Posterior vena cava (tissue), 2 donors: ENCODE measurements at regions not wholly inside any gene's neighbourhood (a gene's known extent, or its start where the extent isn't known, plus 50 kb on each side); places are given as distances from the start of the nearest gene placed in this dataset.

Source experiments
- DNase-seq: peaks from one replicate; pipeline ENCODE4 v3.0.0-alpha.2; 2020; ENCODE audit warnings: low spot score
- intact Hi-C, 2 donors: fragments of 100-400 bp; cut with DNase I; formaldehyde crosslinking; loops; one replicate each; pipeline versions ENCODE4 v1.14.1 to v1.14.2; 2022 to 2023
- donor health status: DM: yes; HTN: yes; CAD: no.
- donor health status: DM: yes; HTN: yes; CAD: no.

- intact Hi-C loops = no loop called here
- DNase-seq = no peak
Measured at GRCh38 chr1:235012436-235013210, 116.0 kb downstream of the TOMM20 start.

DNA sequence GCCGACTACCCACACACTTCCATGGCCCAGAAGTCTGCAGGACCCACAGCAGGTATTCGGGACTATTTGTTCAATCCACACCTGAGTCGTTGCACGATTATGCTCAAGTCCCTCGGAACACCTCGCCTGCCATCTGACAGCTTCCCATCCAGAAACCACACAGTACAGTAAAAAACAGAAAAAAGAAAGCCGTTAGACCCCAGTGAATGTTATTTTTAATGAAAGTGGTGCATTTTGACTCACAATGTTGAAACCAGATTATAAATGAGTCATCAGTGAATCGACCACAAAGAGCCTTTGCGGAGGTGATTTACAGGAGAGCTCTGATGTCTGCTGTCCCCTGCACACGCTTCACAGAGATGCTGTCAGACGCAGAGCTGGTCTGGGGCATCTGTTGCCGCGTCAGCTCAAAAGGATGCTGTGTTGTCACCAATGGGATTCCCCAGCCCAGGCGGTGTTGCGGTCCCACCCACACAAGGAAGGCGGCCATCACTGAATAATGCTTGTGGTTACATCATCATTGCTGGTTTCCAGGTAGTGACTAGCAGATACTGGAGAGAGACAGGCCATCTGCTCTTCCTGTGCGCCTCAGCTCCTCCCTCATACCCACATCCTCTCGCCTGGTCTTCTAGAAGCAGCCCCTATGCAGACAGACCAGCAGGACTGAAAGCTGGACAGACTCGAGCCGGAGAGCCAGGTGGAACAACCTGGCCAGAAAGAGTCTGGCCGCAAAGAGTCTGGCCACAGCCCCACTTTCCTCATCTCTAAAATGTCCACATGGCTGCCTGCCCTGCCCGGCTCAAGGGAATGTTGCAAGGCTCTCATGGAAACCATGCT lies 116.8 kb downstream of the TOMM20 start:
- peak; percentile 85 for DNase-seq
- intact Hi-C loops = no loop called here

DNA sequence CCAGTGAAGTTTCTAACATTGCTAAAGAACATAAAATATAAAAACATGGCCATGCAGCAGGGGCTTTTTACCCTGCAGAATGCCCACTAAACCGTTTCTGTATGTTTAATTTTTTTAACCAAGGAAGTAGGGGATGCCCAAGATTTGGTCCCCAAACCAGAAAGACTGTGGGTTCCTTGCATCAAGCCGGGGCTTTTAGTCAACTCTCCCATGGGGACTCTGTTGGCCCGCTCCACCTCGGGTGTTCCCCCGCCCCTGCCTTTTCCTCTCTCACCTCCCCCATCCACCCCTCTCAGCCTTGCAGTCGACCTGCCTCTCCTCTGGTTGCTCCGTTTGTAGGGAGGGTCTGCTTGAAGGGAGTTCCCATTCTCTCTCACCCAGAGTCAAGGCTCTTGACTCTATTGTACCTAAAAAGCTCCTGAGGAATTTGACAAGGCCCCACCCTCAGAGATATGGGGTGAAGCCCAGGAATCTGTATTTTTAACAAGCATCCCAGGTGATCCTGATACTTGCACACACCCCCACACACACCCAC lies 117.5 kb downstream of the TOMM20 start:
- no peak for DNase-seq
- intact Hi-C loops = no loop called here

GRCh38 chr1:235009561-235010306 lies 118.9 kb downstream of the TOMM20 start:
- DNase-seq = no peak
- intact Hi-C loops = no loop called here

DNA sequence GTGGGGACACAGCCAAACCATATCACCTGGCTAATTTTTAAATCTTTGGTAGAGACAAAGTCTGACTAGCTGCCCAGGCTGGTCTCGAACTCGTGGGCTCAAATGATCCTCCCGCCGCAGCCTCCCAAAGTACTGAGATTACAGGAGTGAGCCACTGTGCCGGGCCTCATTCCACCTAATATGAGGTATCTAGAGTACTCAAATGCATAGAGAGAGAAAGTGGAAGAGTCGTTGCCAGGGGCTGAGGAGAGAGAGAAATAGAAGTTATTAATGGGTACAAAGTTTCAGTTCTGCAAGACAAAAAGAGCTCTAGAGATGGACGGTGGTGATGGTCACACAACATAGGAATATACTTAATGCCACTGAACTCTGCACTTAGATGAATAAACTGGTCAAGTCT lies 119.6 kb downstream of the TOMM20 start:
- no peak for DNase-seq
- intact Hi-C loops = no loop called here

DNA sequence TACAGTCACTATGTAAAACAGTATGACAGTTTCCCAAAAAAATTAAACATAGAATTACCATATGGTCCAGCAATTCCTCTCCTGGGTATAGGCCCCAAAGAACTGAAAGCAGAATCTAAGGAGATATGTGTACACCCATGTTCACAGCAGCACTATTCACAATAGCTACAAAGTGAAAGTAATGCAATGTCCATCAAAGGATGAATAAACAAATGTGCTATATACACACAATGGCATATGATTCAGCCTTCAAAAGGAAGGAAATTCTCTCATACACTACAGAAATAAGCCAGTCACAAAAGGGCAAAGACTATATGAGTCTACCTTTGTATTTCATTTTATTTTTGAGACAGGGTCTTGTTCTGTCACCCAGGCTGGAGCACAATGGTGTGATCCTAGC lies 120.4 kb downstream of the TOMM20 start:
- intact Hi-C loops = no loop called here
- no peak for DNase-seq

DNA sequence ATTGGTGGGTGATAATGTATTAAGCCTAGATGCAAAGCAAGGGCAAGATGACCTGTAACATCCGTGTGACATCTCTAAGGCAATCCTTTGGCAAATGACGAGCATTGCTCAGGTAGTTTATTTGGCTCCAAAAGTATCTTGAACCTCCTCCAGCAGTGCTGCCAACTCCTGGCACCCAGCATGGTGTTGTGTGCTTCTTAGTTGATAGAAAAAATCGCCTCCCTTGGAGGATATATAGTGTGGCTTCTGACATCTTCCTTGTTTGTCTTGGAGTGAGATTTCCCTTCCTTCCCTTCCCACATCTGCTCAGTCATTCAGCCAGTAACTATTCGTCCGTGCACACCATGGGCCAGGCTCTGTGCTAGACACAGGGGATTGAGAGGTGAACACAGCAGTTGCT lies 121.8 kb downstream of the TOMM20 start:
- DNase-seq = no peak
- intact Hi-C loops = no loop called here

GRCh38 chr1:235006132-235006721 lies 122.4 kb downstream of the TOMM20 start:
- intact Hi-C loops = no loop called here
- no peak for DNase-seq

DNA sequence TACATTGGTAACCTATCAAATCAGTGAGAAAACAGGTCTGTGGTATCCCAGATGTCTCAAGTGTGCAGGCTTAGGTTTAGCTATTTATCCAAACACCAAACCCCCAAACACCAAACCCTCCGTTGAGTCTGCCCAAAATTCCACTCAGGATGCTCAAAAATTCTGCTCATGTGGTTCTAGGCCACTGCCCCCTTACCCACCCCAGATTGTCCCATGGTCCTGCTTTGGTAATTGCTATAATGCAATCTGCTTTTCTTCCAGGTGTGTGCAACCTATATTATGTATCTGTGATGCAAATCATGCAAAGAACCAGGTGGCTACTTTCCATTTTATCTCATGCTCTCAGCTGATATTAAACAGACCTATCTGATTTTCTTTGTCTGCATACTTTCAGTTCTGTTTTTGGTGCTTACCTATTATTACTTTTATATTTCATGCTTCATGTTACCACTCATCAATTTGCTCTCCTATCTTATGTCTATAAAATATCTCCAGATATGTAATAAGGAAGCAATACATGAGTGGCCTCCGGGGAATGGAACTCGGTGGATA lies 123.7 kb downstream of the TOMM20 start:
- DNase-seq = no peak
- intact Hi-C loops = loop anchor here in 1 of 2 donors (2.0 kb wide), 1 partner anchor 36 kb away; no protein-coding TSS in a partner anchor

- DNase-seq = no peak
Measured at GRCh38 chr1:235004276-235004675, 124.4 kb downstream of the TOMM20 start.

DNA sequence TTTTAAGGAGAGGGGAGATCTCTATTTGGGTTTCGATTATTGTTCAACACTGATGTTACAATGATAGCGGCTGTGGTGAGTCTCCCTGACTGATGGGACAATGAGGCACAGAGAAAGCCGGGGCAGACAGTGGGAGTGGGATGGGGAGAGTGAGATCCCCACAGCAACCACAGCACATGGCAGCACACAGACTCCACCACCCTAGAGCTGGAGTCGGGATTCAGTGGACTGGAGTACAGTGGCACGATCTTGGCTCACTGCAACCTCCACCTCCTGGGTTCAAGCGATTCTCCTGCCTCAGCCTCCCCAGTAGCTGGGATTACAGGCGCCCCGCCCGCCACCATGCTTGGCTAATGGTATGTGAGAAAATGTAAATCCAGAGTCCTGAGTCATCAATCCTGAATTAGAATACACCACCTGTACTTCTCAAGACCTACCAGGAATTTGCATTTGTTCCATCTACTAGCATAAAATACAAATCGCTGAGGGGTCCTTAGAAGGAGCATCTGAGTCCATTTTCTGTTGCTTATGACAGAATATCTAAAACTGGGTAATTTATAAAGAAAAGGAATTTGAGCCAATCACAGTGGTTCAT lies 125.8 kb downstream of the TOMM20 start:
- intact Hi-C loops = no loop called here
- DNase-seq = no peak

More at GRCh38 chr1:235004276-235004675, 124.4 kb downstream of the TOMM20 start:
- intact Hi-C loops = loop anchor here in 1 of 2 donors (2.0 kb wide), 1 partner anchor 37 kb away; no protein-coding TSS in a partner anchor

DNA sequence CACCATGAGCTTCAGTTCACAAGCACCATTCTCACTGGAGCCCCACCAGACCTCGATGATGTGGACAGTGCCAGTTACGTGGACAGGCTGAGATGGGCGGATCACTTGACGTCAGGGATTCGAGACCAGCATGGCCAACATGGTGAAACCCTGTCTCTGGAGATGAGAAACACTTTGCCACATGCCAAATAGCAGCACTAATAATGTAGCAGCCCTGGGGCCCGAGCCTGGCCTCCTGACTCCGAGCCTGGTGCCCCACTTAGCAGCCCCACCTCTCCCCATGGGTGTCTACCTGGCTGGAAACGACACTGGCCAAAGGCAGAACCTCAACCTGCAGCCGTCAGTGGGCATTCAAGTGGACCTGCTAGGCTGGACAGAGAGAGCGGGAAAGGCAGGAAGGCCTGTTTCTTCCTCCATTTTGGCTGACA lies 129.1 kb downstream of the TOMM20 start:
- DNase-seq = no peak
- intact Hi-C loops = loop anchor here (5.0 to 10.0 kb wide), 3 partner anchors 65 to 465 kb away; no protein-coding TSS in a partner anchor

- intact Hi-C loops = loop anchor here (5.0 to 10.0 kb wide), 3 partner anchors 67 to 463 kb away; no protein-coding TSS in a partner anchor
- DNase-seq = peak; percentile 91
Measured at GRCh38 chr1:234997896-234998741, 130.5 kb downstream of the TOMM20 start.

DNA sequence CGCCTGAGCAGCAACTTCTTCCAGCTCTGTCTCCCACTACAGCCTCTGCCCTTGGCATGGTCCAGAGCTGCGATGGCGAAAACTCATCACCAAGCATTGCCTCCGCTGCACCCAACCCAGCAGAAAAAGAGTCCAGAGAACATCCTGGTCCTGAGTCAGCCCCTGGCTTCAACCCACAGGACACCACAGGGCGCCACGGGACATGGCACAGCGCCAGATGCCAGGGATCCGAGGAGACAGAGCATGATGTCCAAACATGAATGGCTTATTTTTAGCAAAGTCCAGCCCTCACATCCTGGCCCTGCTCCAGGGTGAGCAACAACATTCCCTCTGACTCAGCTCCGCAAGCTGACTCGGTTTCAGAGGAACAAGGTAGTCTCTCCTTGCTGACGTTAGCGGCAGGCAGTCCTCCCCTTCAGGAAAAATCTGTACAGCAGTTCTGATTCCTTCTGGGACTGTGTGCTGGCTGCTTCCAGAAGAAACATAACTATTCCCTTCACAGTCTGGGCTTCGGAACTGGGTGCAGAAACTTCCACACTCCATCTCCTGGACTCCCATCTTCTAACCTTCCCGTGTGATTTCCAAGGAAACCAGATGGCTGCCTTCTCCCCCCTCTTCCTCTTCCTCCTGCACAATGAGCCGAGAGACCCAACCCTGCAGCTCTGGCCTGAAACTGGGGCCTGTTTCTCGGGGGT lies 131.3 kb downstream of the TOMM20 start:
- peak; percentile 99 for DNase-seq
- intact Hi-C loops = loop anchor here (5.0 to 10.0 kb wide), 3 partner anchors 67 to 463 kb away; no protein-coding TSS in a partner anchor

GRCh38 chr1:234996245-234996757 lies 132.3 kb downstream of the TOMM20 start:
- intact Hi-C loops = loop anchor here (5.0 to 10.0 kb wide), 3 partner anchors 68 to 462 kb away; no protein-coding TSS in a partner anchor
- no peak for DNase-seq
